Parathyroid adenoma (tissue), 2 donors: ENCODE measurements at regions not wholly inside any gene's neighbourhood (a gene's known extent, or its start where the extent isn't known, plus 50 kb on each side); places are given as distances from the start of the nearest gene placed in this dataset.

Experiments
- H2AFZ ChIP-seq: fragments of 300-600 bp; sonication (generic); one replicate; pipeline ENCODE4 v1.7.0; 2017; ENCODE audit warnings: antibody characterized with exemption, mild to moderate bottlenecking
- H3K27ac ChIP-seq: fragments of 300-600 bp; sonication (generic); one replicate; pipeline ENCODE4 v1.7.0; 2017
- H3K27me3 ChIP-seq: fragments of 300-600 bp; sonication (generic); one replicate; pipeline ENCODE4 v1.7.0; 2017; ENCODE audit warnings: low read length; ENCODE audit not compliant: control insufficient read depth, insufficient read depth
- H3K36me3 ChIP-seq: fragments of 300-600 bp; sonication (generic); one replicate; pipeline ENCODE4 v1.7.0; 2017; ENCODE audit warnings: low read length; ENCODE audit not compliant: control insufficient read depth, insufficient read depth
- H3K4me1 ChIP-seq: fragments of 300-600 bp; sonication (generic); one replicate; pipeline ENCODE4 v1.7.0; 2017; ENCODE audit warnings: control low read depth
- H3K4me2 ChIP-seq: fragments of 300-600 bp; sonication (generic); one replicate; pipeline ENCODE4 v1.7.0; 2017; ENCODE audit warnings: low read length
- H3K4me3 ChIP-seq: fragments of 300-600 bp; sonication (generic); one replicate; pipeline ENCODE4 v1.7.0; 2017; ENCODE audit warnings: low read depth, low read length
- H3K79me2 ChIP-seq: fragments of 300-600 bp; sonication (generic); one replicate; pipeline ENCODE4 v1.7.0; 2017; ENCODE audit warnings: control low read depth
- H3K9ac ChIP-seq: fragments of 300-600 bp; sonication (generic); one replicate; pipeline ENCODE4 v1.7.0; 2017; ENCODE audit warnings: mild to moderate bottlenecking
- H3K9me3 ChIP-seq: fragments of 300-600 bp; sonication (generic); one replicate; pipeline ENCODE4 v1.7.0; 2017; ENCODE audit warnings: low read length; ENCODE audit not compliant: control insufficient read depth
- TF ChIP-seq, protein P1 (sequence below): fragments of 300-600 bp; sonication (generic); IDR thresholded peaks from one replicate; pipeline ENCODE4 v1.7.0; 2017; ENCODE audit warnings: antibody characterized with exemption, mild to moderate bottlenecking
- donor health status: primary hyperparathyroidism.

DNA sequence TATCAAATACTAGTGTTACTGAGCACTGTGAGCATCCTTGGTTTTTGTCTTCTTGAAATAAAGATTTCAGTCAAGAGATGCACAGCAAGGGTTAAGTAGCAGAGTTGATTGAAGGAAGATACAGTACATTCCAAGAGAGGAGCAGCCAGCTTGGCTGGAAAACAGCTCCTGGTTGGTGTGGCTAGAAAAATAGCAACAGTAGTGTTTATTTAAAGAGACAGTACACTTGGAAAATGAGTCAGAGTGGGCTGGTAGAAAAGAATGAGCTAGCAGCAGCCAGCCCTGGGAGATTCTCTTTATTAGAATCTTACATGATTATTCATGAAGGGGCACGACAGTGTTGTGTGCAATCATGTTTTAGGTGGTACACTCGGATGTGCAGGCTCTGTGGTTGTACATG, 1016.4 kb upstream of the SORCS1 start:
- Histone ChIP-seq H3K4me2 (no peak overlapping the region), H3K79me2 (no peaks in the 10 kb centered on the region), H3K4me1 (no peaks in the 10 kb centered on the region), H3K9me3 (no peaks in the 10 kb centered on the region), H3K27ac (no peak overlapping the region), H3K27me3 (no peaks in the 10 kb centered on the region), H3K4me3 (no peak overlapping the region), H3K36me3 (no peaks in the 10 kb centered on the region), H3K9ac (no peak overlapping the region), H2AFZ (no peak overlapping the region)
- TF ChIP-seq, protein P1, sequence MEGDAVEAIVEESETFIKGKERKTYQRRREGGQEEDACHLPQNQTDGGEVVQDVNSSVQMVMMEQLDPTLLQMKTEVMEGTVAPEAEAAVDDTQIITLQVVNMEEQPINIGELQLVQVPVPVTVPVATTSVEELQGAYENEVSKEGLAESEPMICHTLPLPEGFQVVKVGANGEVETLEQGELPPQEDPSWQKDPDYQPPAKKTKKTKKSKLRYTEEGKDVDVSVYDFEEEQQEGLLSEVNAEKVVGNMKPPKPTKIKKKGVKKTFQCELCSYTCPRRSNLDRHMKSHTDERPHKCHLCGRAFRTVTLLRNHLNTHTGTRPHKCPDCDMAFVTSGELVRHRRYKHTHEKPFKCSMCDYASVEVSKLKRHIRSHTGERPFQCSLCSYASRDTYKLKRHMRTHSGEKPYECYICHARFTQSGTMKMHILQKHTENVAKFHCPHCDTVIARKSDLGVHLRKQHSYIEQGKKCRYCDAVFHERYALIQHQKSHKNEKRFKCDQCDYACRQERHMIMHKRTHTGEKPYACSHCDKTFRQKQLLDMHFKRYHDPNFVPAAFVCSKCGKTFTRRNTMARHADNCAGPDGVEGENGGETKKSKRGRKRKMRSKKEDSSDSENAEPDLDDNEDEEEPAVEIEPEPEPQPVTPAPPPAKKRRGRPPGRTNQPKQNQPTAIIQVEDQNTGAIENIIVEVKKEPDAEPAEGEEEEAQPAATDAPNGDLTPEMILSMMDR = no peak

DNA sequence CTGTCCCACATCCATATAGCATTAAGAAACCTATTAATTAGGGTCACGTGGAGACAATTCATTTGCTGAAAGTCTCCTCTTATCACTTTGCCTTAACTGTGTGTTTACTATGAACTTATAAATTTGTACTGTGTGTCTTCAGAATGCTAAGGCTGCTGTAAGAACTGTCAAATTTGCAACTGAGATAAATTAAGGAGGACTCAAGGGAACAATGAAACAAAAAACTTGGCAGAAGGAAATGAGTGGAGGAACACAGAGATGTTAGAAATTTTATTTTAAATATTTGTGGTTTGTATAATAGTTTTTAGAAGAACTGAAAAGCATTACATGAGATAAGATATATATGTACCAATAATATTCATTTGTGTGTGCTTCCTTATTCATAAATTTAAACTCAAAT, 1005.3 kb upstream of the SORCS1 start:
- Histone ChIP-seq H3K9ac (no peak overlapping the region), H3K36me3 (no peaks in the 10 kb centered on the region), H3K4me1 (no peaks in the 10 kb centered on the region), H3K79me2 (no peaks in the 10 kb centered on the region), H3K27me3 (no peaks in the 10 kb centered on the region), H3K4me2 (no peak overlapping the region), H3K9me3 (no peaks in the 10 kb centered on the region), H2AFZ (no peak overlapping the region), H3K4me3 (no peak overlapping the region), H3K27ac (no peak overlapping the region)
- TF ChIP-seq, protein P1 = no peak

DNA sequence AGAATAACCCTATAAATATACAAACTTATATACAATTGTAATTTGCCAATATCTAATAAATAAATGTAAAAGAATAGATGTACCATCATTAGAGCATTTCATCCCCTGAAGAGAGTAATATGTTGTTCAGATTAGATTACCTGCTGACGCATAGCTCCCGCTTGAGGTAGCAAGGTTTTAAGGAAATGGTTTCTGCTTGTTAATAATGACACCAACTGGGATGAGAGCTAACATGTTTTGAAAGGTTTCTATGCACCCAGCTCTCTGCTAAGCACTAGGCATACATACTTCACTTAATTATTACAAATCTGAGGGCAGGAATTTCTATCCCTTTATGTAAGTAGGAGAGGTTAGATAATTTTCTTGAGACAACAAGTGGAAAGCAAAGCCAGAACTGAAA, 1003.3 kb upstream of the SORCS1 start:
- TF ChIP-seq, protein P1 = no peak
- no peaks in the 10 kb centered on the region for H3K9me3 ChIP-seq
- no peak overlapping the region for H3K4me3 ChIP-seq
- H3K36me3 ChIP-seq = no peaks in the 10 kb centered on the region
- no peaks in the 10 kb centered on the region for H3K4me1 ChIP-seq
- H2AFZ ChIP-seq = no peak overlapping the region
- no peak overlapping the region for H3K27ac ChIP-seq
- H3K4me2 ChIP-seq = no peak overlapping the region
- no peaks in the 10 kb centered on the region for H3K27me3 ChIP-seq
- H3K9ac ChIP-seq = no peak overlapping the region
- no peaks in the 10 kb centered on the region for H3K79me2 ChIP-seq

DNA sequence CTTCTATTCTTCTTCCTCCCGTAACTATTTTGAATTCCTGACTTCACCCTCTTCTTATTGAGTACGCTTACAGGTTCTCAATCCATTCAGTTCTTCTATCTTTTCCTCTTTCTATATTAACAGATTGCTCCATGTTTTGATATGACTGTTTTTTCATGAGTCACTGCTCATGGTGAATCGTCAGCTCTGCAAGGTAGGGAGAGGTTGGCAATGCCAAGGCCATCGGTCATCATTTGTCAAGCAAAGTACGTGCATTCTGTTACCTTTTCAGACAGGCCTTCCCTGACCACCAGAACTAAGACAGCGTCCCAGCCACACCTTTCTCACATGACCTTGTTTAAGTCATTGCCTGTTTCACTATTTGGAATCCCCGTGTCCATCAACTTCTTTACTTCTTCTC, 1001.9 kb upstream of the SORCS1 start:
- H3K9ac ChIP-seq = no peak overlapping the region
- H3K4me2 ChIP-seq = no peak overlapping the region
- H3K9me3 ChIP-seq = no peaks in the 10 kb centered on the region
- TF ChIP-seq, protein P1 = no peak
- no peaks in the 10 kb centered on the region for H3K36me3 ChIP-seq
- H3K27ac ChIP-seq = no peak overlapping the region
- H3K27me3 ChIP-seq = no peaks in the 10 kb centered on the region
- no peak overlapping the region for H2AFZ ChIP-seq
- no peaks in the 10 kb centered on the region for H3K79me2 ChIP-seq
- no peaks in the 10 kb centered on the region for H3K4me1 ChIP-seq
- no peak overlapping the region for H3K4me3 ChIP-seq

DNA sequence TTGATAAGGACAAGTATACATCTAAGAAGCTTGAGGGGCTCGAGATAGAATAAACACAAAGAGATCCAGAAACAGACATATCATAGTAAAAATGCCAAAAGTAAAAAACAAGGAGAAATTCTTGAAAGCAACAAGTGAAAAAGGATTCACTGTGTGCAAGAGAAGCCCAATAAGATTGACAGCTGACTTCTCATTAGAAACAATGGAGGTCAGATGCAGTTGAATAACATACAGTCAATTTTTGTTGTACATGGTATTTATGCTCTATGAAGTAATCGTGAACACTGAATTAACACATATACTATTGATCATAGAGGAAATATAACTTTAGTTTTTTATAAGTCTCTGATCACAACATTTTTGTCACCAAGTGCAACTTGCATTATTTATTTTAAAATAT, 982.8 kb upstream of the SORCS1 start:
- no peak overlapping the region for H3K27ac ChIP-seq
- H2AFZ ChIP-seq = no peak overlapping the region
- H3K4me3 ChIP-seq = no peak overlapping the region
- no peaks in the 10 kb centered on the region for H3K79me2 ChIP-seq
- TF ChIP-seq, protein P1 = no peak
- no peak overlapping the region for H3K9ac ChIP-seq
- no peaks in the 10 kb centered on the region for H3K36me3 ChIP-seq
- H3K4me2 ChIP-seq = no peak overlapping the region
- H3K27me3 ChIP-seq = no peaks in the 10 kb centered on the region
- no peaks in the 10 kb centered on the region for H3K4me1 ChIP-seq
- no peaks in the 10 kb centered on the region for H3K9me3 ChIP-seq
